Endothelial cell of umbilical vein (primary cell): ENCODE measurements at regions not wholly inside any gene's neighbourhood (a gene's known extent, or its start where the extent isn't known, plus 50 kb on each side); places are given as distances from the start of the nearest gene placed in this dataset.

Source experiments
- BruUV-seq: library from RNA; stranded (reverse); fragments of 400-500 nt; replicated peaks from 2 replicates; lab custom pipeline; 2021; lab: Mats Ljungman, UMichigan
- CTCF ChIA-PET: fragments of 300-600, 350-600 bp; sonication (Branson Sonifier 250); formaldehyde crosslinking; loops from one replicate; lab custom pipeline; 2021; ENCODE audit warnings: antibody characterized with exemption, inconsistent platforms; lab: Charles Lee
- POLR2A ChIA-PET: fragments of 300-600, 350-600 bp; sonication (Branson Sonifier 250); formaldehyde crosslinking; loops from one replicate; lab custom pipeline; 2021; ENCODE audit warnings: antibody characterized with exemption, inconsistent platforms; lab: Charles Lee
- DNase-seq: peaks from one replicate; pipeline ENCODE4 v3.0.0-alpha.2; 2011; ENCODE audit warnings: low read depth, low spot score
- FAIRE-seq: peaks from 2 replicates; lab custom pipeline; 2011; peaks lifted over from hg19 to GRCh38; lab: Jason Lieb, UNC
- H2AFZ ChIP-seq: 2 replicates; pipeline ENCODE4 v1.6.0; 2012; ENCODE audit warnings: low read depth, low read length, control low read depth, inconsistent platforms
- H3K27ac ChIP-seq: 2 replicates; pipeline ENCODE4 v1.5.1; 2011; ENCODE audit warnings: low read depth, mild to moderate bottlenecking, control low read depth, low read length, moderate library complexity; ENCODE audit not compliant: insufficient read depth
- H3K27me3 ChIP-seq, 2 experiments: 2 replicates each; pipeline versions ENCODE4 v1.6.0 to v1.6.1; 2011; ENCODE audit warnings: low read length in 2 of 2, mixed read lengths in 1 of 2; ENCODE audit not compliant: control insufficient read depth in 2 of 2, insufficient read depth in 2 of 2
- H3K36me3 ChIP-seq, 2 experiments: 2 replicates in 1 of 2; 3 replicates in 1 of 2; pipeline ENCODE4 v1.5.1; 2011; ENCODE audit warnings: low read length in 2 of 2, mild to moderate bottlenecking in 1 of 2, moderate library complexity in 1 of 2; ENCODE audit not compliant: control insufficient read depth in 2 of 2, insufficient read depth in 2 of 2; ENCODE audit errors: extremely low read depth in 1 of 2
- H3K4me1 ChIP-seq: 3 replicates; pipeline ENCODE4 v1.5.1; 2011; ENCODE audit warnings: mild to moderate bottlenecking, low read length; ENCODE audit not compliant: control insufficient read depth, insufficient read depth; ENCODE audit errors: extremely low read depth
- H3K4me2 ChIP-seq: 2 replicates; pipeline ENCODE4 v1.6.1; 2011; ENCODE audit warnings: low read length, control low read depth, mixed read lengths; ENCODE audit not compliant: insufficient read depth
- H3K4me3 ChIP-seq, 3 experiments: fragments of 200-600 bp in 1 of 3; sonication (generic), shearing (Covaris generic) in 1 of 3; replicated peaks in 1 of 3; 2 replicates each; pipeline ENCODE4 v1.5.1; 2011 to 2016; ENCODE audit warnings: control low read depth in 3 of 3, low read length in 3 of 3, mild to moderate bottlenecking in 2 of 3, inconsistent platforms in 1 of 3, low read depth in 1 of 3, moderate library complexity in 1 of 3; ENCODE audit not compliant: insufficient read depth in 1 of 3
- H3K79me2 ChIP-seq: 2 replicates; pipeline ENCODE4 v1.6.0; 2012; ENCODE audit warnings: low read length, inconsistent platforms; ENCODE audit not compliant: control insufficient read depth, insufficient read depth
- H3K9ac ChIP-seq: replicated peaks from 2 replicates; pipeline ENCODE3; 2011; ENCODE audit warnings: low read length, control low read depth; ENCODE audit not compliant: insufficient read depth; ENCODE audit errors: extremely low read depth
- H3K9me1 ChIP-seq: replicated peaks from 3 replicates; pipeline ENCODE4 v1.6.0; 2011; ENCODE audit warnings: mild to moderate bottlenecking, low read length; ENCODE audit not compliant: control insufficient read depth, insufficient read depth; ENCODE audit errors: extremely low read depth
- H3K9me3 ChIP-seq: replicated peaks from 2 replicates; pipeline ENCODE4 v1.5.1; 2012; ENCODE audit warnings: low read length, inconsistent platforms; ENCODE audit not compliant: control insufficient read depth, insufficient read depth
- H4K20me1 ChIP-seq: replicated peaks from 2 replicates; pipeline ENCODE3; 2011; ENCODE audit warnings: mild to moderate bottlenecking, low read length; ENCODE audit not compliant: control insufficient read depth, insufficient read depth; ENCODE audit errors: extremely low read depth
- EZH2 ChIP-seq: IDR thresholded peaks from 2 replicates; pipeline ENCODE4 v1.6.1; 2012; ENCODE audit warnings: borderline replicate concordance, low read depth, mild to moderate bottlenecking, moderate library complexity, low read length, inconsistent platforms; ENCODE audit not compliant: severe bottlenecking
- FOS ChIP-seq: IDR thresholded peaks from 2 replicates; pipeline ENCODE4 v1.6.1; 2011; ENCODE audit warnings: mild to moderate bottlenecking, low read length, moderate library complexity, borderline replicate concordance; ENCODE audit not compliant: insufficient read depth
- GATA2 ChIP-seq: IDR thresholded peaks from 2 replicates; pipeline ENCODE4 v1.7.0; 2011; ENCODE audit warnings: low read depth, mild to moderate bottlenecking, moderate library complexity, mixed read lengths, low read length; ENCODE audit not compliant: insufficient read length, insufficient read depth
- JUN ChIP-seq: IDR thresholded peaks from 2 replicates; pipeline ENCODE4 v1.6.1; 2011; ENCODE audit warnings: borderline replicate concordance, low read depth; ENCODE audit not compliant: insufficient read length, insufficient read depth
- MYC ChIP-seq: IDR thresholded peaks from one replicate; pipeline ENCODE4 v1.6.1; 2011; ENCODE audit warnings: mild to moderate bottlenecking, low read depth, low read length
- POLR2A ChIP-seq: IDR thresholded peaks from 2 replicates; pipeline ENCODE4 v1.6.1; 2012; ENCODE audit warnings: low read depth, mild to moderate bottlenecking, control low read depth, low read length
- POLR2AphosphoS5 ChIP-seq: IDR thresholded peaks from 2 replicates; pipeline ENCODE4 v1.6.1; 2012; ENCODE audit warnings: low read depth, mild to moderate bottlenecking, control low read depth, low read length, moderate library complexity; ENCODE audit not compliant: insufficient read depth
- dilution Hi-C: fragments of 300-500 bp; cut with MboI; formaldehyde crosslinking; loops from one replicate; pipeline ENCODE4 v1.15.0; 2019; ENCODE audit warnings: low sequenced_read_pairs; ENCODE audit not compliant: extremely low pct_ligation_motif_present
- intact Hi-C: fragments of 100-400 bp; cut with micrococcal nuclease; formaldehyde crosslinking; loops from one replicate; pipeline ENCODE4 v1.10.0; 2022
- TF ChIP-seq, protein P1 (sequence below): IDR thresholded peaks from 2 replicates; pipeline ENCODE4 v1.6.1; 2011; ENCODE audit not compliant: insufficient read depth, insufficient read length
- TF ChIP-seq, protein P2 (sequence below), 2 donors: IDR thresholded peaks; 1 replicate in 1 of 2; 2 replicates in 1 of 2; pipeline ENCODE4 v1.5.1; 2011; ENCODE audit warnings: low read length in 2 of 2, mild to moderate bottlenecking in 2 of 2, moderate library complexity in 2 of 2, control low read depth in 1 of 2, inconsistent platforms in 1 of 2, low read depth in 1 of 2; ENCODE audit not compliant: insufficient read depth in 1 of 2; ENCODE audit errors: extremely low read depth in 1 of 2

DNA sequence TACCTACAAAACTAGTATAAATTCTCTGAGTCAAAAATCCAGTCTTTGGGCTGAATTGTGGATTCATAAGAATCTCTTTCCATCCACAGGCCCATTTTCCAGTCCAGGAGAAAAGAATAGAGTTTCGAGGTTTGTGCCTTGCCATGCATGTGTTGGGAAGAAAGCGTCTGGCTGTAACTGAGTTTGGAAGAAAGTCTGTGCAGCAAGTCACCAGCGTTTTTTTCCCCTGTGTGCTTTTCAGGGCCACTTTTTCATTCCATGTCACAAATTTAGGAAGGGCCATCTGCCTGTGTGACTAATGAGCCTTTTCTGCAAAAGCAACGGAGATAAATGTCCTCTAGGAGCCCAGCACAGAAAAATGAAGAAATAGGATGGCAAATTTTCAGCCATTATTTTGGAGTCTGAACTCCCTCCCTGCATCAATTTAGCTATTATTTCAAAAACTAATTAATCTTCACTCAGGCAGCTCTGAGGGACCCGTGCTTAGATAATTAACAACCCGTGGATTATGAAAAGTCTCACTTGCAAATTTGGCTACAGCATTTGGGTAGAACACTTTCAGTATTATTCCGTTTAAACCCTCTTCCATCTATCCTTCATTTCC lies 261.5 kb downstream of the SUDS3 start:
- Histone ChIP-seq H3K27ac (no peak overlapping the region), H3K9me3 (peaks cover 2% of the 10 kb centered on the region), H2AFZ (no peak overlapping the region), H3K4me3 (no peak overlapping the region), H4K20me1 (no peaks in the 10 kb centered on the region), H3K9me1 (no peaks in the 10 kb centered on the region), H3K27me3 (no peaks in the 10 kb centered on the region), H3K9ac (no peak overlapping the region), H3K36me3 (no peaks in the 10 kb centered on the region), H3K4me1 (no peaks in the 10 kb centered on the region), H3K4me2 (no peak overlapping the region), H3K79me2 (no peaks in the 10 kb centered on the region)
- TF ChIP-seq MYC: no peak
- TF ChIP-seq POLR2A: no peak
- TF ChIP-seq, protein P1, sequence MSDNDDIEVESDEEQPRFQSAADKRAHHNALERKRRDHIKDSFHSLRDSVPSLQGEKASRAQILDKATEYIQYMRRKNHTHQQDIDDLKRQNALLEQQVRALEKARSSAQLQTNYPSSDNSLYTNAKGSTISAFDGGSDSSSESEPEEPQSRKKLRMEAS: no peak
- TF ChIP-seq, protein P2, sequence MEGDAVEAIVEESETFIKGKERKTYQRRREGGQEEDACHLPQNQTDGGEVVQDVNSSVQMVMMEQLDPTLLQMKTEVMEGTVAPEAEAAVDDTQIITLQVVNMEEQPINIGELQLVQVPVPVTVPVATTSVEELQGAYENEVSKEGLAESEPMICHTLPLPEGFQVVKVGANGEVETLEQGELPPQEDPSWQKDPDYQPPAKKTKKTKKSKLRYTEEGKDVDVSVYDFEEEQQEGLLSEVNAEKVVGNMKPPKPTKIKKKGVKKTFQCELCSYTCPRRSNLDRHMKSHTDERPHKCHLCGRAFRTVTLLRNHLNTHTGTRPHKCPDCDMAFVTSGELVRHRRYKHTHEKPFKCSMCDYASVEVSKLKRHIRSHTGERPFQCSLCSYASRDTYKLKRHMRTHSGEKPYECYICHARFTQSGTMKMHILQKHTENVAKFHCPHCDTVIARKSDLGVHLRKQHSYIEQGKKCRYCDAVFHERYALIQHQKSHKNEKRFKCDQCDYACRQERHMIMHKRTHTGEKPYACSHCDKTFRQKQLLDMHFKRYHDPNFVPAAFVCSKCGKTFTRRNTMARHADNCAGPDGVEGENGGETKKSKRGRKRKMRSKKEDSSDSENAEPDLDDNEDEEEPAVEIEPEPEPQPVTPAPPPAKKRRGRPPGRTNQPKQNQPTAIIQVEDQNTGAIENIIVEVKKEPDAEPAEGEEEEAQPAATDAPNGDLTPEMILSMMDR (IDR thresholded peaks at IDR 0.05; ENCODE audit: extremely low read depth in 1 of 2, insufficient read depth in 1 of 2, low read depth in 1 of 2, low read length in 2 of 2): no peak
- no peak for TF ChIP-seq GATA2
- no peak for TF ChIP-seq EZH2
- TF ChIP-seq POLR2AphosphoS5: no peak
- no peak for TF ChIP-seq JUN
- TF ChIP-seq FOS: no peak
- DNase-seq (no peak), FAIRE-seq (no peak)
- ChIA-PET CTCF (no interaction called here), POLR2A (no interaction called here)
- dilution Hi-C loops (no loop called here), intact Hi-C loops (no loop called here)
- no TSS peak for BruUV-seq
